ENCODE measurements at regions not wholly inside any gene's neighbourhood (a gene's known extent, or its start where the extent isn't known, plus 50 kb on each side); places are given as distances from the start of the nearest gene placed in this dataset.

DNA sequence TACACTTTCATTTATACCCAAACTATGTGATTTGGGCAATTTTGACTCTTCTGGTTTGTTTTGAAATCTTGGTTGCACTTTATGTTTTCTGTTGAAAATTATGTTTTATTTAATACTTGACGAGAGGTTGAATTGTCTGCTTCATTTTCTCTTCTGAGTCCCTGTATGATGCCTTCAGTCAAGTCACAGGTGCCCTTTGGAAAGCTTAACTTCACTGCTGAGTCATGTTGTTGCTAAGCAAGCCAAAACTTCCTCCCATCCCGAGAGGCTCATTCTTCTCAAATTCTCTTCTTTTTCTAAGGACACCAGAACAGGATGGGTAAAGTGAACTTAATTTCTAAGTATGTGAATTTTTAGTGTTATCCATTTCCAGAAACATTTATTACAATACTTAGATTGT, 455.3 kb upstream of the PTGER4 start:
- H3K27me3 ChIP-seq (replicated peaks in 2 of 5; ENCODE audit: control insufficient read depth in 4 of 5, insufficient read depth in 5 of 5, low read length in 4 of 5) = peaks cover 0 to 60% (median 22%) of the 10 kb centered on the region in 5 experiments
- H3K4me1 ChIP-seq (ENCODE audit: control extremely low read depth in 1 of 4, control insufficient read depth in 4 of 4, insufficient read depth in 4 of 4, low read length in 3 of 4) = peaks cover 0 to 8% (median 0%) of the 10 kb centered on the region in 4 experiments
- 71% methylated on average over 1 of the region's 2 CpGs for WGBS (ENCODE audit: insufficient coverage)
- ChIA-PET CTCF (interaction anchor here (0.9 kb wide), 1 partner anchor 459 kb away, joined by 5 read pairs; no protein-coding TSS in a partner anchor), POLR2A (no interaction called here)
- H3K27ac ChIP-seq (ENCODE audit: insufficient read depth in 1 of 2, low read depth in 1 of 2, low read length in 2 of 2, poor library complexity in 1 of 2, severe bottlenecking in 2 of 2) = no peak overlapping the region
- no peaks in the 10 kb centered on the region for H3K9me3 ChIP-seq (ENCODE audit: control extremely low read depth in 1 of 5, control insufficient read depth in 4 of 5, insufficient read depth in 2 of 5, low read depth in 1 of 5, low read length in 4 of 5)
- DNase-seq = peak in 1 of 3 donors; percentile 33
- no peaks in the 10 kb centered on the region for H3K36me3 ChIP-seq (ENCODE audit: control insufficient read depth in 4 of 4, insufficient read depth in 4 of 4, low read length in 3 of 4)
- no peak overlapping the region for H3K4me3 ChIP-seq (ENCODE audit: control insufficient read depth in 1 of 7, extremely low read depth in 1 of 7, insufficient read depth in 4 of 7, low read depth in 2 of 7, low read length in 6 of 7)

DNA sequence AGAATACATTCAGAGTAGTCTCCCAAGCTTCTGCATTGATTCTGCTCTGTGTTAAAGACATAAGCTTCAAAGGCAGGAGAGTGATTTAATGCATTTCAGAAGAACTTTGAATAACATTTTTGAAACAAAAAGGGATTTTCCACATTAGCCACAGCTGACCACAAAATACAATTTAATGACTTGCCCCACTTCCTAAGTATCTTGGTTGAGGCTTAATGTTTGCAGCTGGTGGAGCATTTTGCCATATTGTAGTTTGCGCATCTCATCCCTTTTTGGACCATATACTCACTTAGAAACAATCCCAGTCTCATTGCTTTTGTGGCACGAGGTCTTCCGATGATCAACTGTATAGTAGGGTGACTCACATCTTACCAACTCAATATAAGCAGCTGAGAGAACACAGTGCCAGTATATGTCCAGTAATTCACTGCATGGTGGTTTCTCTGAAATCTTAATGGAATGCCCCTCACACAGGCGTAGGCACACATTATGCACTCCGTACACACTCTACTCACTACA, 455.8 kb upstream of the PTGER4 start:
- peaks cover 0 to 56% (median 22%) of the 10 kb centered on the region in 5 experiments for H3K27me3 ChIP-seq (replicated peaks in 2 of 5; ENCODE audit: control insufficient read depth in 4 of 5, insufficient read depth in 5 of 5, low read length in 4 of 5)
- DNase-seq = peak; percentile 29 to 87 (median 87)
- ChIA-PET CTCF (interaction anchor here (0.9 kb wide), 1 partner anchor 460 kb away, joined by 5 read pairs; no protein-coding TSS in a partner anchor), POLR2A (no interaction called here)
- WGBS (ENCODE audit: insufficient coverage) = 100% methylated on average over 1 of the region's 5 CpGs
- no peak overlapping the region for H3K4me3 ChIP-seq (ENCODE audit: control insufficient read depth in 1 of 7, extremely low read depth in 1 of 7, insufficient read depth in 4 of 7, low read depth in 2 of 7, low read length in 6 of 7)
- no peaks in the 10 kb centered on the region for H3K9me3 ChIP-seq (ENCODE audit: control extremely low read depth in 1 of 5, control insufficient read depth in 4 of 5, insufficient read depth in 2 of 5, low read depth in 1 of 5, low read length in 4 of 5)
- peak overlapping the region in 1 of 2 experiments; percentile 9 for H3K27ac ChIP-seq (ENCODE audit: insufficient read depth in 1 of 2, low read depth in 1 of 2, low read length in 2 of 2, poor library complexity in 1 of 2, severe bottlenecking in 2 of 2)
- no peaks in the 10 kb centered on the region for H3K36me3 ChIP-seq (ENCODE audit: control insufficient read depth in 4 of 4, insufficient read depth in 4 of 4, low read length in 3 of 4)
- peaks cover 0 to 8% (median 0%) of the 10 kb centered on the region in 4 experiments for H3K4me1 ChIP-seq (ENCODE audit: control extremely low read depth in 1 of 4, control insufficient read depth in 4 of 4, insufficient read depth in 4 of 4, low read length in 3 of 4)

DNA sequence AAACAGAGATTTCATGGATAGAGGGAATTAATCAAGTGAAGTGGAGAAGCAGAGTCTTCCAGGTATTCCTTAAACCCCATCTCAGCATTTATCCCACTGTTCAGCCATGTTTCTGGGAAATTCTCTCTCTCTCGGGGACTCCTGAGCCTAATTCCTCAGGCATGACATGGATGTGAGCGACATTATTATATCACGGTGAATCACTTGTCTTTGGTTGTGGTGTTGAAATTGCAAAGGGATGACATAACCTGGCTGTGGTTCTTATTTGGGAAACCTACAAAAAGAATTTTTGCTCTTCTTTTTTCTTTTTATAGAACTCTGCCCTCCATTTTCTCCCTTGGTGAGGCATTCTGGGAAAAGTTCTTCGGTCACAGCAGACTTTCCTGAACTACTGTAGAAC, 457.9 kb upstream of the PTGER4 start:
- no peaks in the 10 kb centered on the region for H3K36me3 ChIP-seq (ENCODE audit: control insufficient read depth in 4 of 4, insufficient read depth in 4 of 4, low read length in 3 of 4)
- H3K27me3 ChIP-seq (replicated peaks in 2 of 5; ENCODE audit: control insufficient read depth in 4 of 5, insufficient read depth in 5 of 5, low read length in 4 of 5) = peaks cover 0 to 40% (median 19%) of the 10 kb centered on the region in 5 experiments
- H3K4me1 ChIP-seq (ENCODE audit: control extremely low read depth in 1 of 4, control insufficient read depth in 4 of 4, insufficient read depth in 4 of 4, low read length in 3 of 4) = peaks cover 0 to 12% (median 0%) of the 10 kb centered on the region in 4 experiments
- H3K27ac ChIP-seq (ENCODE audit: insufficient read depth in 1 of 2, low read depth in 1 of 2, low read length in 2 of 2, poor library complexity in 1 of 2, severe bottlenecking in 2 of 2) = no peak overlapping the region
- ChIA-PET POLR2A (no interaction called here), CTCF (no interaction called here)
- H3K9me3 ChIP-seq (ENCODE audit: control extremely low read depth in 1 of 5, control insufficient read depth in 4 of 5, insufficient read depth in 2 of 5, low read depth in 1 of 5, low read length in 4 of 5) = peaks cover 0 to 4% (median 0%) of the 10 kb centered on the region in 5 experiments
- no peak overlapping the region for H3K4me3 ChIP-seq (ENCODE audit: control insufficient read depth in 1 of 7, extremely low read depth in 1 of 7, insufficient read depth in 4 of 7, low read depth in 2 of 7, low read length in 6 of 7)
- WGBS (ENCODE audit: insufficient coverage) = 100% methylated on average over 2 of the region's 4 CpGs
- no peak for DNase-seq

DNA sequence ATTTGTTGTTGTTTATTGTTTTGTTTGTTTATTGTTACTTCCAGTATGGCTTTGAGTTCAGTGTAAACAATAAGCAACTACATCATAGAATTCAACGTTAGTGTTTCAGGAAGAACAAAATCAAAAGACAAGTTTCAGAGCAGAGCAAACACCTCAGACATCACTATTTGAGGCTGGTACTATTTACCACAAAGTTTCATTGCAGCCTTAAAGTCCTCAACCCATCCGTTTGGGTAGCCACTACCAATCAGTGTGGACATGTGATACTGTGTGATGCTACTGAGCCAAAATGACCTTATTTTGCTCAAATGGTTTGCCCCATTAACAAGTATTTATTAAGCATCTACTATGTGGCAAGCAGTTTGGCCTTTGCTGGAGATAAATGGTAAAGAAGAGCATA, 458.5 kb upstream of the PTGER4 start:
- no peak for DNase-seq
- WGBS (ENCODE audit: insufficient coverage) = no CpG with 5 or more reads among the region's 2 CpGs
- POLR2A ChIA-PET = no interaction called here

DNA sequence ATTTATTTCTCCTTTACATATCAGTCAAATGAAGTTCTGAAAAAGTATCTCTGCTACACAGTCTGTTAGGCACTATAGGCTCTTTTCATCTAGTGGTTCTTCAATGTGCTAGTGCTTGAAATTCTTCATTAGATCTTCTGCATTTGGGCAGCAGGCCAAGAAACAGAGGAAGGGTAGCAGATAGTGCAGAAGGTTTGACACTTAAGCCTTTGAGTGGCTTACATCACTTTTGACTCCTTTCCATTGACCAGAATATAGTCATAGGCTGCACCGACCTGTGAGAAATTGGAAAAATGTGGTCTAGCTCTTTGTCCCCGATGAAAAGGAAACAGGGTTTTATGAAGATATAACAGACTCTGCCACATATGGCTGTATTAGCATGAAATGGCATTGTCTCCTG, 459.5 kb upstream of the PTGER4 start:
- Histone ChIP-seq H3K4me1 (ENCODE audit: control extremely low read depth in 1 of 4, control insufficient read depth in 4 of 4, insufficient read depth in 4 of 4, low read length in 3 of 4) (peaks cover 0 to 12% (median 0%) of the 10 kb centered on the region in 4 experiments), H3K4me3 (ENCODE audit: control insufficient read depth in 1 of 7, extremely low read depth in 1 of 7, insufficient read depth in 4 of 7, low read depth in 2 of 7, low read length in 6 of 7) (no peak overlapping the region), H3K36me3 (ENCODE audit: control insufficient read depth in 4 of 4, insufficient read depth in 4 of 4, low read length in 3 of 4) (no peaks in the 10 kb centered on the region), H3K27me3 (replicated peaks in 2 of 5; ENCODE audit: control insufficient read depth in 4 of 5, insufficient read depth in 5 of 5, low read length in 4 of 5) (peaks cover 0 to 31% (median 10%) of the 10 kb centered on the region in 5 experiments), H3K9me3 (ENCODE audit: control extremely low read depth in 1 of 5, control insufficient read depth in 4 of 5, insufficient read depth in 2 of 5, low read depth in 1 of 5, low read length in 4 of 5) (peaks cover 0 to 4% (median 0%) of the 10 kb centered on the region in 5 experiments), H3K27ac (ENCODE audit: insufficient read depth in 1 of 2, low read depth in 1 of 2, low read length in 2 of 2, poor library complexity in 1 of 2, severe bottlenecking in 2 of 2) (no peak overlapping the region)
- CTCF ChIA-PET = no interaction called here
- peak in 1 of 3 donors; percentile 41 for DNase-seq
- POLR2A ChIA-PET = no interaction called here
- 50% methylated on average over 1 of the region's 2 CpGs for WGBS (ENCODE audit: insufficient coverage)

More for the DNA sequence above, 458.5 kb upstream of the PTGER4 start:
- Histone ChIP-seq H3K36me3 (ENCODE audit: control insufficient read depth in 4 of 4, insufficient read depth in 4 of 4, low read length in 3 of 4) (no peaks in the 10 kb centered on the region), H3K4me1 (ENCODE audit: control extremely low read depth in 1 of 4, control insufficient read depth in 4 of 4, insufficient read depth in 4 of 4, low read length in 3 of 4) (peaks cover 0 to 12% (median 0%) of the 10 kb centered on the region in 4 experiments), H3K27me3 (replicated peaks in 2 of 5; ENCODE audit: control insufficient read depth in 4 of 5, insufficient read depth in 5 of 5, low read length in 4 of 5) (peaks cover 0 to 37% (median 18%) of the 10 kb centered on the region in 5 experiments), H3K27ac (ENCODE audit: insufficient read depth in 1 of 2, low read depth in 1 of 2, low read length in 2 of 2, poor library complexity in 1 of 2, severe bottlenecking in 2 of 2) (no peak overlapping the region), H3K4me3 (ENCODE audit: control insufficient read depth in 1 of 7, extremely low read depth in 1 of 7, insufficient read depth in 4 of 7, low read depth in 2 of 7, low read length in 6 of 7) (no peak overlapping the region), H3K9me3 (ENCODE audit: control extremely low read depth in 1 of 5, control insufficient read depth in 4 of 5, insufficient read depth in 2 of 5, low read depth in 1 of 5, low read length in 4 of 5) (peaks cover 0 to 4% (median 0%) of the 10 kb centered on the region in 5 experiments)
- CTCF ChIA-PET = no interaction called here

DNA sequence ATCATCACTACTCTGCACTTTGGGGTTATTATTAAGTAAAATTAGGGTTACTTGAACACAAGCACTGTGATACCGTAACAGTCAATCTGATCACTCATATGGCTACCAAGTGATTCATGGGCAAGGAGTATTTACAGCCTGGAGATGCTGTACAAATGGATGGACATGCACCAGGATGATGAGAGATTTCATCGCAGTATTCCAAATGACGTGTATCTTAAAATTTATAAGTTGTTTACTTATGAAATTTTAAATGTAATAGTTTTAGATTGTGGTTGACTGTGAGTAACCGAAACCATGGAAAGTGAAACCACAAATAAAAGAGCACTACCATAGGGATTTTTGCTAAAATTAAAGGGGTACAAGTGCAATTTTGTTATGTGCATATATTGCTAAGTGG, 462.2 kb upstream of the PTGER4 start:
- H3K4me3 ChIP-seq (ENCODE audit: control insufficient read depth in 1 of 7, extremely low read depth in 1 of 7, insufficient read depth in 4 of 7, low read depth in 2 of 7, low read length in 6 of 7) = peak overlapping the region in 1 of 7 experiments; percentile 11
- peaks cover 0 to 25% (median 11%) of the 10 kb centered on the region in 5 experiments for H3K27me3 ChIP-seq (replicated peaks in 2 of 5; ENCODE audit: control insufficient read depth in 4 of 5, insufficient read depth in 5 of 5, low read length in 4 of 5)
- H3K9me3 ChIP-seq (ENCODE audit: control extremely low read depth in 1 of 5, control insufficient read depth in 4 of 5, insufficient read depth in 2 of 5, low read depth in 1 of 5, low read length in 4 of 5) = peaks cover 0 to 4% (median 0%) of the 10 kb centered on the region in 5 experiments
- no peak overlapping the region for H3K27ac ChIP-seq (ENCODE audit: insufficient read depth in 1 of 2, low read depth in 1 of 2, low read length in 2 of 2, poor library complexity in 1 of 2, severe bottlenecking in 2 of 2)
- POLR2A ChIA-PET = no interaction called here
- H3K36me3 ChIP-seq (ENCODE audit: control insufficient read depth in 4 of 4, insufficient read depth in 4 of 4, low read length in 3 of 4) = no peaks in the 10 kb centered on the region
- peaks cover 0 to 4% (median 0%) of the 10 kb centered on the region in 4 experiments for H3K4me1 ChIP-seq (ENCODE audit: control extremely low read depth in 1 of 4, control insufficient read depth in 4 of 4, insufficient read depth in 4 of 4, low read length in 3 of 4)
- WGBS (ENCODE audit: insufficient coverage) = 0% methylated on average over 1 of the region's 4 CpGs
- CTCF ChIA-PET = no interaction called here
- peak in 2 of 3 donors; percentile 51 to 54 for DNase-seq

DNA sequence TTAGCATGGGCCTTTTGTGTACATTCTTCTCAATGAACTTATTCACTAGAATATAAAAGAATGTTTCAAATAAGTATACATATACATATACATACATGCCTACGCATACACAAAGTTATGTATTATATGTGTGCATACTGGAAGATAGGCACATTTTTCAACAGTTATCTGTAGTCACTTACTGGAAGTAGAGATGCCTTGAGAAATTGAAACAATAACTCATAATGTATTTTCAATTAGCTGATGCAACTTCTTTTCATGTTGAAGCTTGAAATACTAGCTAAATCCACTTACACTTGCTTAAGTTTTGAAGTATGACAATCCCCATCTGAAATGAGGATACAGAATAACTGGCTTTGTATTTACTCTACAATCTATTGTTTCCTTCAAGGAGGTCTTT, 469.0 kb upstream of the PTGER4 start:
- Histone ChIP-seq H3K9me3 (ENCODE audit: control extremely low read depth in 1 of 5, control insufficient read depth in 4 of 5, insufficient read depth in 2 of 5, low read depth in 1 of 5, low read length in 4 of 5) (no peaks in the 10 kb centered on the region), H3K27me3 (replicated peaks in 2 of 5; ENCODE audit: control insufficient read depth in 4 of 5, insufficient read depth in 5 of 5, low read length in 4 of 5) (peaks cover 0 to 5% (median 4%) of the 10 kb centered on the region in 5 experiments), H3K4me1 (ENCODE audit: control extremely low read depth in 1 of 4, control insufficient read depth in 4 of 4, insufficient read depth in 4 of 4, low read length in 3 of 4) (peaks cover 0 to 2% (median 0%) of the 10 kb centered on the region in 4 experiments), H3K36me3 (ENCODE audit: control insufficient read depth in 4 of 4, insufficient read depth in 4 of 4, low read length in 3 of 4) (no peaks in the 10 kb centered on the region), H3K27ac (ENCODE audit: insufficient read depth in 1 of 2, low read depth in 1 of 2, low read length in 2 of 2, poor library complexity in 1 of 2, severe bottlenecking in 2 of 2) (no peak overlapping the region), H3K4me3 (ENCODE audit: control insufficient read depth in 1 of 7, extremely low read depth in 1 of 7, insufficient read depth in 4 of 7, low read depth in 2 of 7, low read length in 6 of 7) (no peak overlapping the region)
- POLR2A ChIA-PET = interaction anchor here (0.6 kb wide), 1 partner anchor 56 kb away, joined by 4 read pairs; no protein-coding TSS in a partner anchor
- CTCF ChIA-PET = no interaction called here
- DNase-seq = no peak
- WGBS (ENCODE audit: insufficient coverage) = no CpG with 5 or more reads among the region's 1 CpG

Measured in common myeloid progenitor, CD34-positive (primary cell).